IPS DF 6.9 (cell line): ENCODE measurements at regions not wholly inside any gene's neighbourhood (a gene's known extent, or its start where the extent isn't known, plus 50 kb on each side); places are given as distances from the start of the nearest gene placed in this dataset.

ENCODE experiments used
- DNase-seq: peaks from one replicate; pipeline ENCODE4 v3.0.0-alpha.2; 2013; ENCODE audit warnings: low read depth, low spot score
- H3K27ac ChIP-seq: one replicate; pipeline ENCODE4 v1.5.1; 2013; ENCODE audit warnings: low read length, control low read depth
- H3K27me3 ChIP-seq: 2 replicates; pipeline ENCODE4 v1.6.1; 2013; ENCODE audit warnings: mild to moderate bottlenecking, low read length; ENCODE audit not compliant: control insufficient read depth, insufficient read depth
- H3K36me3 ChIP-seq: 2 replicates; pipeline ENCODE4 v1.6.1; 2013; ENCODE audit warnings: low read length; ENCODE audit not compliant: control insufficient read depth, insufficient read depth
- H3K4me1 ChIP-seq: 2 replicates; pipeline ENCODE4 v1.6.1; 2013; ENCODE audit warnings: low read length; ENCODE audit not compliant: control insufficient read depth, insufficient read depth
- H3K4me3 ChIP-seq: 2 replicates; pipeline ENCODE4 v1.5.1; 2013; ENCODE audit warnings: mild to moderate bottlenecking, low read length
- H3K9me3 ChIP-seq: 2 replicates; pipeline ENCODE4 v1.6.1; 2013; ENCODE audit warnings: low read length, inconsistent platforms; ENCODE audit not compliant: control insufficient read depth, insufficient read depth
- WGBS: extraction: QIAGEN DNeasy Blood & Tissue Kit; methylation state at CpG from one replicate; pipeline ENCODE4 v1.1.7; 2013; ENCODE audit warnings: mixed read lengths, missing lambda C conversion rate; ENCODE audit not compliant: insufficient read length, insufficient coverage; 5-methylcytosine and 5-hydroxymethylcytosine counted together

GRCh38 chr18:54765636-54766375, 62.5 kb upstream of the RAB27B start:
- Histone ChIP-seq H3K27ac (no peak overlapping the region), H3K4me3 (no peak overlapping the region)
- no CpG with 5 or more reads among the region's 3 CpGs for WGBS

DNA sequence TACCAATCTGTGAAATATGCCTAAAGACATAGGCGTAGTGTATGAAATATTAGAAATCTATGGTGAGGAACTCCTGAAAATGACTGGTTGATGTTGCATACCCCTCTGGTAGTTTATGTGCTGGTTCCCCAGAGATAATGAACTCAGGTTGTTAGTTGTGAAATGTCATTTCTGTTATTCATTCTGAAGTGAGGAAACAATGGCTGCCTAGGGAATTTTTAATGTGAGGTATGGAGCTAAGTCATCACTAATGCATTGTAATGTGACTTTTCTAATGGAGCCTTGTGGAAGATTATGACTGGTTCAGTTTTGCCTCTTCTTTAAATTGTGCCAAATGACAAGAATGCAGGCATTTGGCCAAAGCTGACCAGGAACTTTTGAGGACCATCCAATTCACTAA, 61.6 kb upstream of the RAB27B start:
- no CpG with 5 or more reads among the region's 1 CpG for WGBS
- H3K36me3 ChIP-seq = no peaks in the 10 kb centered on the region
- no peak overlapping the region for H3K27ac ChIP-seq
- no peaks in the 10 kb centered on the region for H3K27me3 ChIP-seq
- no peak for DNase-seq
- H3K9me3 ChIP-seq = no peaks in the 10 kb centered on the region
- H3K4me1 ChIP-seq = peaks cover 4% of the 10 kb centered on the region; the same call in 1 of the 2 replicates
- no peak overlapping the region for H3K4me3 ChIP-seq

More at GRCh38 chr18:54765636-54766375, 62.5 kb upstream of the RAB27B start:
- no peak for DNase-seq
- H3K36me3 ChIP-seq = no peaks in the 10 kb centered on the region
- peaks cover 4% of the 10 kb centered on the region; the same call in 1 of the 2 replicates for H3K4me1 ChIP-seq
- H3K27me3 ChIP-seq = no peaks in the 10 kb centered on the region
- no peaks in the 10 kb centered on the region for H3K9me3 ChIP-seq

DNA sequence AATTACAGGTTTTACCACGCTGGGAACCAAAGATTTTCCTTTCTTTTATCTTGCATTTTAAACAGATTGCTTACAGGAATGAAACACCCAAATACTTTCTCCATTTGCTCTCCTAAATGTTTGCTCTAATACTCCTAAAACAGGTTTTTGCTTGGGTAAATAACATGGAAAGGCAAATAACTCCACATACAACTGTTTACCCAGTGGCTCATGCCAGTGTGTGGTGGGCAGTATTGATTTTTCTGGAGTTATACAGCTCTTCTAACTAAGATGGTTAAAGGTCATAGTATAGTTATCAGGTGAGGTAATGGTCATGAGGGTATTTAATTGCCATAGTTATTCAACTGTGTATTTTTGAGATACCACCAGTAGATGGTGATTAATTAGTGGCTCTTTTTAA, 61.2 kb upstream of the RAB27B start:
- H3K27ac ChIP-seq = no peak overlapping the region
- H3K27me3 ChIP-seq = no peaks in the 10 kb centered on the region
- no peaks in the 10 kb centered on the region for H3K9me3 ChIP-seq
- DNase-seq = no peak
- H3K4me3 ChIP-seq = no peak overlapping the region
- no peaks in the 10 kb centered on the region for H3K36me3 ChIP-seq
- WGBS = no CpG with 5 or more reads among the region's 1 CpG
- H3K4me1 ChIP-seq = peaks cover 4% of the 10 kb centered on the region; the same call in 1 of the 2 replicates

DNA sequence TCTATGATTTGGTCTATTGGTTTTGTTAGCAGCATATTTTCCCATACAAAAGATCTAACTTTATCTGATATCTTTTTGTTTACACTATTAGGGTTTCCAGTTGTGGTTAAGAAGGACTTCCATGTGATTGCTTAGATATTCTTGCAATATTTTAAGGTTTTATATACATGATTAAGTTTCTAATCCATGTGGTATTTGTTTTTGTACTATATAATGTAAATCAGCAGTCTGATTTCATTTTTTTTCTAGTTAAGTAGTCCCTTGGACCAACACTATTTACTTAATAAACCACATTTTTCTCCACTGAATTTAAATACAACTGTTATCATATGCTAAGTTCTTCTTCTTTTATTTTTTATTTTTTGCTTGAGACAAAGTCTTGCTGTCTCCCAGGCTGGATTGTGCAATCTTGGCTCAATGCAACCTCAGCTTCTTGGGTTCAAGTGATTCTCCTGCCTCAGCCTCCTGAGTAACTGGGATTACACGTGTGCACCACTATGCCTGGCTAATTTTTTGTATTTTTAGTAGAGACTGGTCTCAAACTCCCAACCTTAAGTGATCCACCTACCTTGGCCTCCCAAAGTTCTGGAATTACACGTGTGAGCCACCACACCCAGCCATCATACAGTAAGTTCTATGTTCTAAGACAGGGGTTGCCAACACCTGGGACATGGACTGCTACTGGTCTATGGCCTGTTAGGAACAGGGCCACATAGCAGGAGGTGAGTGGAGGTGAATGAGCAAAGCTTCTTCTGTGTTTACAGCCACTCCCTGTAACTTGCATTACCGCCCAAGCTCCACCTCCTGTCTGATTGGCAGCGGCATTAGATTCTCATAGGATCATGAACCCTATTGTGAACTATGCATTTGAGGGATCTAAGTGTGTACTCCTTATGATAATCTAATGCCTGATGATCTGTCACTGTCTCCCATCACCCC, 58.5 kb upstream of the RAB27B start:
- peaks cover 2% of the 10 kb centered on the region; the same call in 1 of the 2 replicates for H3K4me1 ChIP-seq
- no peaks in the 10 kb centered on the region for H3K9me3 ChIP-seq
- no peaks in the 10 kb centered on the region for H3K27me3 ChIP-seq
- no CpG with 5 or more reads among the region's 4 CpGs for WGBS
- no peak for DNase-seq
- no peaks in the 10 kb centered on the region for H3K36me3 ChIP-seq
- H3K4me3 ChIP-seq = no peak overlapping the region
- H3K27ac ChIP-seq = no peak overlapping the region

- no CpG with 5 or more reads among the region's 1 CpG for WGBS
- Histone ChIP-seq H3K36me3 (no peaks in the 10 kb centered on the region), H3K27me3 (no peaks in the 10 kb centered on the region), H3K4me3 (no peak overlapping the region), H3K4me1 (no peaks in the 10 kb centered on the region), H3K27ac (no peak overlapping the region), H3K9me3 (no peaks in the 10 kb centered on the region)
- no peak for DNase-seq
These were observed 56.2 kb upstream of the RAB27B start for GRCh38 chr18:54772056-54772455.

DNA sequence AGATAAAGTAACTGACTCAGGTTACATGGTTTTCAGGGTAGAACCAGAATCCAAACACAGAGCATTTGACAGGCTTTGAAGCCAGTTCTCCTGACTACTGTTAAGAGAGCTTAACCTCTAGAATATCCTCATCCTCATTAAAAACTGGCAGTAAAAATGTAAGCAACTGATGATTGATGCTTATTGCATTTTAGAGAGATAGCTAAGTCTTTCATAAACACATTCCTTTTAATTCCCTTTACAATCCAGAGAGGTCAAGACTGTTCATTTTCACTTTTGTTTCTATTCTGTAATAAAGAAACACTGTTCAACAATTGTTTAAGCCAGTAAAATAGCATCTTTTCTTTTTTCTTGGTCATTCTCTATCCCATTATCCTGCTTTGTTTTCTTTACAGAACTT, 53.9 kb upstream of the RAB27B start:
- H3K36me3 ChIP-seq = no peaks in the 10 kb centered on the region
- H3K4me3 ChIP-seq = no peak overlapping the region
- H3K9me3 ChIP-seq = no peaks in the 10 kb centered on the region
- H3K27me3 ChIP-seq = no peaks in the 10 kb centered on the region
- H3K27ac ChIP-seq = no peak overlapping the region
- DNase-seq = no peak
- no peaks in the 10 kb centered on the region for H3K4me1 ChIP-seq

- no peak for DNase-seq
These were observed 53.2 kb upstream of the RAB27B start for GRCh38 chr18:54774981-54775665.

DNA sequence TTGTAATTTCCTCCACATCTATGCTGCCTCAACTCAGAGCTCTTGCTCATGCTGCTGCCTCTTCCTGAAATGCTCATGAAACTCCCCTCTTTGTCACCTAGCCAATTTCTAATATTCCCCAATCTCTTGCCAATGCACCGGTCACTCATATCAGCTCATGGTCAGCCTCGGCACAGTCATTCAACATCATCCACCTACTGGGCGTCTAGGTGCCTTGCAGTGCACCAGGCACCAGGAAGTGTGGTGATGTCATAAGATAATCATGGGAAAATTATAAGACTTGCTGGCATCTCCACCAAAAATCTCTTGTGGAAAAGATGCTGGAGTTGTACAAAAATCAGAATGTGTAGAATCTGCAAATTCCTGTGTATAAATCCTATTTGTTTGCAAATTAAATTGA, 52.6 kb upstream of the RAB27B start:
- no peak for DNase-seq
- Histone ChIP-seq H3K4me1 (no peaks in the 10 kb centered on the region), H3K9me3 (no peaks in the 10 kb centered on the region), H3K36me3 (no peaks in the 10 kb centered on the region), H3K4me3 (no peak overlapping the region), H3K27me3 (no peaks in the 10 kb centered on the region), H3K27ac (no peak overlapping the region)
- WGBS = no CpG with 5 or more reads among the region's 3 CpGs

More at GRCh38 chr18:54774981-54775665, 53.2 kb upstream of the RAB27B start:
- no peaks in the 10 kb centered on the region for H3K27me3 ChIP-seq
- H3K9me3 ChIP-seq = no peaks in the 10 kb centered on the region
- H3K4me3 ChIP-seq = no peak overlapping the region
- no peaks in the 10 kb centered on the region for H3K4me1 ChIP-seq
- H3K27ac ChIP-seq = no peak overlapping the region
- no peaks in the 10 kb centered on the region for H3K36me3 ChIP-seq
- WGBS = no CpG with 5 or more reads among the region's 6 CpGs

- WGBS = no CpG with 5 or more reads among the region's 8 CpGs
- no peak for DNase-seq
These were observed 51.8 kb upstream of the RAB27B start for GRCh38 chr18:54776282-54776977.

More at GRCh38 chr18:54776282-54776977, 51.8 kb upstream of the RAB27B start:
- Histone ChIP-seq H3K36me3 (no peaks in the 10 kb centered on the region), H3K27me3 (no peaks in the 10 kb centered on the region), H3K4me3 (no peak overlapping the region), H3K27ac (no peak overlapping the region), H3K4me1 (no peaks in the 10 kb centered on the region), H3K9me3 (no peaks in the 10 kb centered on the region)
